C4-2B (cell line): ENCODE measurements at regions not wholly inside any gene's neighbourhood (a gene's known extent, or its start where the extent isn't known, plus 50 kb on each side); places are given as distances from the start of the nearest gene placed in this dataset.

ENCODE experiments used
- CTCF ChIP-seq: fragments of 450-650 bp; conservative IDR thresholded peaks from 2 replicates; pipeline ENCODE4 v1.5.1; 2017; ENCODE audit warnings: mild to moderate bottlenecking
- ZFX ChIP-seq: fragments of 450-650 bp; IDR thresholded peaks from 2 replicates; pipeline ENCODE4 v1.6.1; 2017

- TF ChIP-seq CTCF (no peak), ZFX (no peak)
Measured at GRCh38 chr5:14971873-14972272, 100.3 kb upstream of the ANKH start.
